Nephron (organoid): ENCODE measurements at regions not wholly inside any gene's neighbourhood (a gene's known extent, or its start where the extent isn't known, plus 50 kb on each side); places are given as distances from the start of the nearest gene placed in this dataset.

ENCODE experiments used
- H3K27ac Mint-ChIP-seq, 3 experiments: 2 replicates each; pipeline ENCODE4 v1.8.0; 2020; ENCODE audit warnings: mixed read lengths in 3 of 3, mild to moderate bottlenecking in 2 of 3, moderate library complexity in 1 of 3
- H3K27me3 Mint-ChIP-seq: 2 replicates; pipeline ENCODE4 v1.8.0; 2021; ENCODE audit warnings: low read depth, mild to moderate bottlenecking, moderate library complexity, mixed read lengths
- H3K36me3 Mint-ChIP-seq: 2 replicates; pipeline ENCODE4 v1.8.0; 2020; ENCODE audit warnings: low read depth, mixed read lengths
- H3K4me1 Mint-ChIP-seq: 2 replicates; pipeline ENCODE4 v1.8.0; 2020; ENCODE audit warnings: mixed read lengths
- H3K4me3 Mint-ChIP-seq, 3 experiments: 2 replicates each; pipeline ENCODE4 v1.8.0; 2020; ENCODE audit warnings: mild to moderate bottlenecking in 3 of 3, mixed read lengths in 3 of 3, moderate library complexity in 2 of 3
- H3K9me3 Mint-ChIP-seq: 2 replicates; pipeline ENCODE4 v1.8.0; 2020; ENCODE audit warnings: mixed read lengths
- CTCF ChIP-seq, 3 experiments: fragments of 200-600 bp; sonication (generic); IDR thresholded peaks; one replicate each; pipeline ENCODE4 v1.5.0; 2021; ENCODE audit warnings: antibody characterized with exemption in 3 of 3; ENCODE audit not compliant: unreplicated experiment in 3 of 3

DNA sequence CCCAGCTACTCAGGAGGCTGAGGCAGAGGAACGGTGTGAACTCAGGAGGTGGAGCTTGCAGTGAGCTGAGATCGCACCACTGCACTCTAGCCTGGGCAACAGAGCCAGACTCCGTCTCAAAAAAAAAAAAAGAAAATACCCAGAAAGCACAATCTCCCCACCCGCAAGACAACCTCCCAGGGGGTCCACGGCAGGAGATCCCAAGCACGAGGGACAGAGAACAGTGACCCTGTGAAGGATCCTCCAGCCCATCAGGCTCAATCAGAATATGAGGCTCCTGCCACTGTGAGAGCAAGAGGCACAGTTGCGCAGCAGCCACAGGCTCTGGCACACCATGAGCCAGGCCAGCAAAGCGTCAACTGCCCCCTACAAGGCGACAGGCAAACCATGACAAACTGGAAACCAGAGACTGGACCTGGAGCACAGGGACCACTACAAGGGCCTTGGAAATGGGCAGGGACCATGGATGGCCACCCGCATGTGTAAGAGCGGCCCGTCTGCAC lies 164.8 kb upstream of the GRK3 start:
- peaks cover 50% of the 10 kb centered on the region for H3K4me1 Mint-ChIP-seq
- no peaks in the 10 kb centered on the region for H3K27me3 Mint-ChIP-seq
- no peaks in the 10 kb centered on the region for H3K9me3 Mint-ChIP-seq
- H3K27ac Mint-ChIP-seq: peak overlapping the region in 1 of 3 experiments; percentile 46
- TF ChIP-seq CTCF (IDR thresholded peaks at IDR 0.05; ENCODE audit: unreplicated experiment in 3 of 3): no peak
- no peak overlapping the region for H3K4me3 Mint-ChIP-seq
- peaks cover 6% of the 10 kb centered on the region for H3K36me3 Mint-ChIP-seq

- Mint-ChIP-seq H3K27me3 (no peaks in the 10 kb centered on the region), H3K9me3 (no peaks in the 10 kb centered on the region), H3K4me3 (peak overlapping the region; percentile 40 to 97 (median 96)), H3K36me3 (no peaks in the 10 kb centered on the region), H3K27ac (peak overlapping the region; percentile 89 to 97 (median 91)), H3K4me1 (peaks cover 47% of the 10 kb centered on the region)
- TF ChIP-seq CTCF (IDR thresholded peaks at IDR 0.05; ENCODE audit: unreplicated experiment in 3 of 3): no peak
Observed at GRCh38 chr22:25402160-25402500, 162.3 kb upstream of the GRK3 start.

GRCh38 chr22:25402501-25403283 lies 161.8 kb upstream of the GRK3 start:
- H3K36me3 Mint-ChIP-seq: no peaks in the 10 kb centered on the region
- H3K4me3 Mint-ChIP-seq: peak overlapping the region; percentile 90 to 97 (median 96)
- no peaks in the 10 kb centered on the region for H3K27me3 Mint-ChIP-seq
- H3K9me3 Mint-ChIP-seq: no peaks in the 10 kb centered on the region
- H3K27ac Mint-ChIP-seq: peak overlapping the region; percentile 91 to 98 (median 97)
- peaks cover 48% of the 10 kb centered on the region for H3K4me1 Mint-ChIP-seq
- no peak for TF ChIP-seq CTCF (IDR thresholded peaks at IDR 0.05; ENCODE audit: unreplicated experiment in 3 of 3)

GRCh38 chr22:25403284-25403810 lies 161.1 kb upstream of the GRK3 start:
- H3K36me3 Mint-ChIP-seq: no peaks in the 10 kb centered on the region
- peak overlapping the region; percentile 90 to 97 (median 96) for H3K4me3 Mint-ChIP-seq
- H3K4me1 Mint-ChIP-seq: peaks cover 48% of the 10 kb centered on the region
- no peaks in the 10 kb centered on the region for H3K27me3 Mint-ChIP-seq
- no peak for TF ChIP-seq CTCF (IDR thresholded peaks at IDR 0.05; ENCODE audit: unreplicated experiment in 3 of 3)
- H3K27ac Mint-ChIP-seq: peak overlapping the region; percentile 91 to 98 (median 97)
- no peaks in the 10 kb centered on the region for H3K9me3 Mint-ChIP-seq

- peak overlapping the region; percentile 91 to 98 (median 97) for H3K27ac Mint-ChIP-seq
- no peaks in the 10 kb centered on the region for H3K36me3 Mint-ChIP-seq
- peaks cover 48% of the 10 kb centered on the region for H3K4me1 Mint-ChIP-seq
- no peaks in the 10 kb centered on the region for H3K9me3 Mint-ChIP-seq
- no peaks in the 10 kb centered on the region for H3K27me3 Mint-ChIP-seq
- TF ChIP-seq CTCF (IDR thresholded peaks at IDR 0.05; ENCODE audit: unreplicated experiment in 3 of 3): no peak
- H3K4me3 Mint-ChIP-seq: peak overlapping the region; percentile 90 to 97 (median 96)
Observed at GRCh38 chr22:25403811-25404471, 160.5 kb upstream of the GRK3 start.
